Neural progenitor cell (in vitro differentiated cells): ENCODE measurements at regions not wholly inside any gene's neighbourhood (a gene's known extent, or its start where the extent isn't known, plus 50 kb on each side); places are given as distances from the start of the nearest gene placed in this dataset.

Experiments
- DNase-seq: peaks from one replicate; pipeline ENCODE4 v3.0.0-alpha.2; 2016; ENCODE audit warnings: low spot score
- H2AFZ ChIP-seq: fragments of 200-600 bp; sonication (generic); replicated peaks from 2 replicates; pipeline ENCODE4 v1.6.1; 2016; ENCODE audit warnings: antibody characterized with exemption
- H3F3A ChIP-seq: fragments of 200-600 bp; sonication (generic); 2 replicates; pipeline ENCODE4 v1.6.1; 2016; ENCODE audit warnings: antibody characterized with exemption, low read depth
- H3K27ac ChIP-seq: fragments of 200-600 bp; sonication (generic); 2 replicates; pipeline ENCODE4 v1.5.1; 2016; ENCODE audit warnings: mild to moderate bottlenecking
- H3K27me3 ChIP-seq: fragments of 200-600 bp; sonication (generic); 2 replicates; pipeline ENCODE4 v1.6.1; 2016; ENCODE audit warnings: mild to moderate bottlenecking, moderate library complexity
- H3K36me3 ChIP-seq: fragments of 200-600 bp; sonication (generic); 2 replicates; pipeline ENCODE4 v1.5.1; 2016
- H3K4me1 ChIP-seq: fragments of 200-600 bp; sonication (generic); 2 replicates; pipeline ENCODE4 v1.6.1; 2016; ENCODE audit warnings: mixed run types
- H3K4me2 ChIP-seq: fragments of 200-600 bp; sonication (generic); 2 replicates; pipeline ENCODE4 v1.6.1; 2016
- H3K4me3 ChIP-seq: fragments of 200-600 bp; sonication (generic); 2 replicates; pipeline ENCODE4 v1.5.1; 2016
- H3K79me2 ChIP-seq: fragments of 200-600 bp; sonication (generic); 2 replicates; pipeline ENCODE4 v1.6.1; 2016; ENCODE audit warnings: low read depth
- H3K9ac ChIP-seq: fragments of 200-600 bp; sonication (generic); 2 replicates; pipeline ENCODE4 v1.6.1; 2016
- H3K9me3 ChIP-seq: fragments of 200-600 bp; sonication (generic); 2 replicates; pipeline ENCODE4 v1.5.1; 2016; ENCODE audit warnings: low read depth
- H4K20me1 ChIP-seq: fragments of 200-600 bp; sonication (generic); 2 replicates; pipeline ENCODE4 v1.6.1; 2016; ENCODE audit warnings: low read depth
- H3K27ac Mint-ChIP-seq: 3 replicates; pipeline ENCODE4 v1.8.0; 2021; ENCODE audit warnings: mixed read lengths
- H3K27me3 Mint-ChIP-seq: 2 replicates; pipeline ENCODE4 v1.8.0; 2022; ENCODE audit warnings: low read depth, mild to moderate bottlenecking, inconsistent platforms, moderate library complexity, mixed read lengths; ENCODE audit not compliant: insufficient read depth
- H3K36me3 Mint-ChIP-seq: 3 replicates; pipeline ENCODE4 v1.8.0; 2021; ENCODE audit warnings: mixed read lengths
- H3K4me1 Mint-ChIP-seq: 3 replicates; pipeline ENCODE4 v1.8.0; 2021; ENCODE audit warnings: mixed read lengths
- H3K4me3 Mint-ChIP-seq: 3 replicates; pipeline ENCODE4 v1.8.0; 2021; ENCODE audit warnings: mild to moderate bottlenecking, moderate library complexity, mixed read lengths
- H3K9me3 Mint-ChIP-seq: 3 replicates; pipeline ENCODE4 v1.8.0; 2020; ENCODE audit warnings: mixed read lengths
- EZH2 ChIP-seq: fragments of 200-600 bp; sonication (generic); IDR thresholded peaks from 2 replicates; pipeline ENCODE4 v1.6.1; 2017; ENCODE audit warnings: antibody characterized with exemption, mild to moderate bottlenecking, moderate library complexity
- EZH2phosphoT487 ChIP-seq: fragments of 200-600 bp; sonication (generic); IDR thresholded peaks from 2 replicates; pipeline ENCODE4 v1.6.1; 2017; ENCODE audit warnings: antibody characterized with exemption
- TF ChIP-seq, protein P1 (sequence below): fragments of 200-600 bp; sonication (generic); IDR thresholded peaks from 2 replicates; pipeline ENCODE4 v1.5.1; 2017; ENCODE audit warnings: antibody characterized with exemption, mild to moderate bottlenecking

DNA sequence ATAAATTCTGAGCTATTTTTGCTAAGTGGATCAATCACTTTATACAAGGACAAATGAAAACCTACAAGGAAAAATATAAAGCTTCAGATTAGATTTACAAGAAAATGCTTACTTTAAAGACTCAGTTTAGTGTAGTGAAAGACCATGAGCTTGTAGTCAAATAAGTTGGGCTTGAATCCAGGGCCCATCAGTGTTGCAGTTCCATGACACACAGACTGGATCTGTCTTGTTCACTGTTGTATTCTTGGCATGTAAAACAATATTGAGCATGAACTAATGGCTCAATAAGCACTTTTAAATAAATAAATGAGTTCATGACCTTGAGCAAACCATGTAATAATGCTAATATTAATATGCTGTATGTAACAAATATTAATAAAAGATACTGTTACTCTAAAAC, 164.6 kb upstream of the KCND2 start:
- TF ChIP-seq EZH2 (no peak), EZH2phosphoT487 (no peak)
- TF ChIP-seq, protein P1, sequence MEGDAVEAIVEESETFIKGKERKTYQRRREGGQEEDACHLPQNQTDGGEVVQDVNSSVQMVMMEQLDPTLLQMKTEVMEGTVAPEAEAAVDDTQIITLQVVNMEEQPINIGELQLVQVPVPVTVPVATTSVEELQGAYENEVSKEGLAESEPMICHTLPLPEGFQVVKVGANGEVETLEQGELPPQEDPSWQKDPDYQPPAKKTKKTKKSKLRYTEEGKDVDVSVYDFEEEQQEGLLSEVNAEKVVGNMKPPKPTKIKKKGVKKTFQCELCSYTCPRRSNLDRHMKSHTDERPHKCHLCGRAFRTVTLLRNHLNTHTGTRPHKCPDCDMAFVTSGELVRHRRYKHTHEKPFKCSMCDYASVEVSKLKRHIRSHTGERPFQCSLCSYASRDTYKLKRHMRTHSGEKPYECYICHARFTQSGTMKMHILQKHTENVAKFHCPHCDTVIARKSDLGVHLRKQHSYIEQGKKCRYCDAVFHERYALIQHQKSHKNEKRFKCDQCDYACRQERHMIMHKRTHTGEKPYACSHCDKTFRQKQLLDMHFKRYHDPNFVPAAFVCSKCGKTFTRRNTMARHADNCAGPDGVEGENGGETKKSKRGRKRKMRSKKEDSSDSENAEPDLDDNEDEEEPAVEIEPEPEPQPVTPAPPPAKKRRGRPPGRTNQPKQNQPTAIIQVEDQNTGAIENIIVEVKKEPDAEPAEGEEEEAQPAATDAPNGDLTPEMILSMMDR: no peak
- no peaks in the 10 kb centered on the region for H3K27me3 ChIP-seq
- H3K4me1 ChIP-seq: no peaks in the 10 kb centered on the region
- H3K79me2 ChIP-seq: no peaks in the 10 kb centered on the region
- H2AFZ ChIP-seq: no peak overlapping the region
- H3K27me3 Mint-ChIP-seq: no peaks in the 10 kb centered on the region
- no peaks in the 10 kb centered on the region for H3K36me3 Mint-ChIP-seq
- no peak overlapping the region for H3K27ac Mint-ChIP-seq
- H3K4me3 Mint-ChIP-seq: no peak overlapping the region
- H3K9ac ChIP-seq: no peak overlapping the region
- no peak for DNase-seq
- no peak overlapping the region for H3K4me3 ChIP-seq
- H3K27ac ChIP-seq: no peak overlapping the region
- no peaks in the 10 kb centered on the region for H3K4me1 Mint-ChIP-seq
- H3F3A ChIP-seq: no peaks in the 10 kb centered on the region
- no peaks in the 10 kb centered on the region for H4K20me1 ChIP-seq
- peaks cover 2% of the 10 kb centered on the region for H3K9me3 ChIP-seq
- H3K36me3 ChIP-seq: no peaks in the 10 kb centered on the region
- no peak overlapping the region for H3K4me2 ChIP-seq
- peaks cover 5% of the 10 kb centered on the region for H3K9me3 Mint-ChIP-seq

DNA sequence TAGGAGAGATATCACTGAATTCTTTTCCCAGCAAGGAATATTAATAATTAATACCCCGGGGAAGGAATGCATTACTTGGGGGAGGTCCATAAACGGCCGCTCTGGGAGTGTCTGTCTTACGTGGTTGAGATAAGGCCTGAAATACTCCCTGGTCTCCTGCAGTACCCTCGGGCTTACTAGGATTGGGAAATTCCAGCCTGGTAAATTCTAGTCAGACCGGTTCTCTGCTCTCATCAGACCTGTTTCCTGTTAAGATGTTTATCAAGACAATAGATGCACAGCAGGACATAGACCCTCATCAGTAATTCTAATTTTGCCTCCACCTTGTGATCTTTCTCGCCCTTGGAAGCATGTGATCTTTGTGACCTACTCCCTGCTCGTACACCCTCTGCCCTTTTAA, 162.8 kb upstream of the KCND2 start:
- H3K27me3 Mint-ChIP-seq: no peaks in the 10 kb centered on the region
- H3F3A ChIP-seq: no peaks in the 10 kb centered on the region

DNA sequence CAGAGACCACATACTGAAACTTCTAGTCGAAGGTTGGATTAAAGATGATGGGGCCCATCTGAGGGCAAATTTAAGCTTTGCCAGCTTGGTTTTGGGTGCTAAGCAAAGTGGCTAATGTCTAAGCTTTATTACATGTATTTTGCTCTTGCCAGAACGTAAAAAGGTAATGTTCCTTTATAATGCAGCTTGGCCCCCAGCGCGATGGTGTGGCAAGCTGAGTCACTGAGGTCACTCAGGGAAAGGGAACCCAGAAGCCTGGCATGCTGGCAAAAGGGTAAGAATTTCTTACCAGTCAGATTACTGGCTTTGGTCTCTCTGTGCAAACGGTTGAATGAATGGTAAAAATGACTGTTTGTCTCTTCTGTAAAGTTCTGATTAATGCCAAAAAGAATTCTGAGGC, 158.3 kb upstream of the KCND2 start:
- Histone ChIP-seq H3K9me3 (peaks cover 6% of the 10 kb centered on the region), H3K36me3 (peaks cover 4% of the 10 kb centered on the region), H3K4me3 (no peak overlapping the region), H3K9ac (no peak overlapping the region), H3K27me3 (no peaks in the 10 kb centered on the region), H2AFZ (no peak overlapping the region), H3K27ac (no peak overlapping the region), H3K4me2 (no peak overlapping the region), H3K79me2 (no peaks in the 10 kb centered on the region), H3F3A (no peaks in the 10 kb centered on the region), H4K20me1 (no peaks in the 10 kb centered on the region), H3K4me1 (no peaks in the 10 kb centered on the region)
- Mint-ChIP-seq H3K4me3 (no peak overlapping the region), H3K27me3 (no peaks in the 10 kb centered on the region), H3K9me3 (peaks cover 20% of the 10 kb centered on the region), H3K36me3 (no peaks in the 10 kb centered on the region), H3K4me1 (no peaks in the 10 kb centered on the region), H3K27ac (no peak overlapping the region)
- TF ChIP-seq EZH2phosphoT487 (no peak), EZH2 (no peak)
- TF ChIP-seq, protein P1: no peak
- no peak for DNase-seq

More for the DNA sequence above, 162.8 kb upstream of the KCND2 start:
- no peaks in the 10 kb centered on the region for H3K36me3 ChIP-seq
- H3K4me3 ChIP-seq: no peak overlapping the region
- no peaks in the 10 kb centered on the region for H3K27me3 ChIP-seq
- no peak overlapping the region for H3K4me2 ChIP-seq
- H3K9ac ChIP-seq: no peak overlapping the region
- no peaks in the 10 kb centered on the region for H3K79me2 ChIP-seq
- H3K4me3 Mint-ChIP-seq: no peak overlapping the region
- no peaks in the 10 kb centered on the region for H4K20me1 ChIP-seq
- no peaks in the 10 kb centered on the region for H3K36me3 Mint-ChIP-seq
- H3K9me3 ChIP-seq: peaks cover 2% of the 10 kb centered on the region
- TF ChIP-seq EZH2: no peak
- TF ChIP-seq, protein P1: no peak
- no peak for TF ChIP-seq EZH2phosphoT487
- H3K4me1 ChIP-seq: no peaks in the 10 kb centered on the region
- H3K9me3 Mint-ChIP-seq: peaks cover 5% of the 10 kb centered on the region
- H3K4me1 Mint-ChIP-seq: no peaks in the 10 kb centered on the region
- no peak overlapping the region for H2AFZ ChIP-seq
- H3K27ac ChIP-seq: no peak overlapping the region
- no peak overlapping the region for H3K27ac Mint-ChIP-seq
- no peak for DNase-seq

DNA sequence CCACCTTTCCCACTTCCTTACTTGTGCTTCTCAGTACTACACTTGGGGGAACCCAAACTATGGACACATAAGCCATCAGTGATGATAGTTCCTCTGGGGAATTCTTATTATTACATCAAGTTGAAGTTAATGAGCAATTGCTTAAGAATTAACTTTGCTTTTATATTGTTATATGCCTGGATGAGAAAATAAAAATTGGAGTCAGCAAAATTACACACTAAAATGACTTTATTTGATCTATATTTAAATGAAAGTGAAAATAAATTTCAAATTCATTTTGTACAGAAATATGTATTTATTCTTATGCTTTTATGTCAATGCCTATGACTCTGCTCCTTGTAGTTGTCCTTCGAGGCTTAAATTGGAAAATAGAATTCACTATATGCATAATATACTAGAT, 149.4 kb upstream of the KCND2 start:
- Mint-ChIP-seq H3K27me3 (no peaks in the 10 kb centered on the region), H3K4me3 (no peak overlapping the region), H3K9me3 (no peaks in the 10 kb centered on the region), H3K27ac (no peak overlapping the region), H3K4me1 (no peaks in the 10 kb centered on the region), H3K36me3 (no peaks in the 10 kb centered on the region)
- Histone ChIP-seq H3F3A (no peaks in the 10 kb centered on the region), H3K36me3 (no peaks in the 10 kb centered on the region), H4K20me1 (no peaks in the 10 kb centered on the region), H3K9ac (no peak overlapping the region), H3K27ac (no peak overlapping the region), H2AFZ (no peak overlapping the region), H3K4me2 (no peak overlapping the region), H3K27me3 (no peaks in the 10 kb centered on the region), H3K9me3 (no peaks in the 10 kb centered on the region), H3K4me1 (no peaks in the 10 kb centered on the region), H3K4me3 (no peak overlapping the region), H3K79me2 (no peaks in the 10 kb centered on the region)
- TF ChIP-seq, protein P1: no peak
- TF ChIP-seq EZH2phosphoT487 (no peak), EZH2 (no peak)
- DNase-seq: no peak
